Loucy (cell line): ENCODE measurements at regions not wholly inside any gene's neighbourhood (a gene's known extent, or its start where the extent isn't known, plus 50 kb on each side); places are given as distances from the start of the nearest gene placed in this dataset.

Experiments used
- H2AFZ ChIP-seq: fragments of 200-600 bp; sonication (generic); 2 replicates; pipeline ENCODE4 v1.6.0; 2016; ENCODE audit warnings: antibody characterized with exemption, mild to moderate bottlenecking, low read length, moderate library complexity
- H3F3A ChIP-seq: fragments of 200-600 bp; 2 replicates; pipeline ENCODE4 v1.6.0; 2016; ENCODE audit warnings: antibody characterized with exemption, low read depth, mild to moderate bottlenecking
- H3K27me3 ChIP-seq: fragments of 200-600 bp; sonication (generic); 2 replicates; pipeline ENCODE4 v1.6.1; 2014; ENCODE audit warnings: low read length, mild to moderate bottlenecking; ENCODE audit not compliant: insufficient read depth, poor library complexity, severe bottlenecking
- H3K36me3 ChIP-seq: fragments of 200-600 bp; sonication (generic); 2 replicates; pipeline ENCODE4 v1.6.1; 2016; ENCODE audit warnings: low read length; ENCODE audit not compliant: insufficient read depth
- H3K4me1 ChIP-seq: fragments of 200-600 bp; sonication (generic); 2 replicates; pipeline ENCODE4 v1.5.1; 2014; ENCODE audit warnings: low read length, mild to moderate bottlenecking; ENCODE audit not compliant: insufficient read depth, poor library complexity, severe bottlenecking
- H3K4me2 ChIP-seq: fragments of 200-600 bp; sonication (generic); 2 replicates; pipeline ENCODE4 v1.6.0; 2014; ENCODE audit warnings: antibody characterized with exemption, low read length, low read depth, mild to moderate bottlenecking; ENCODE audit not compliant: poor library complexity, severe bottlenecking
- H3K4me3 ChIP-seq: fragments of 200-600 bp; sonication (generic); 2 replicates; pipeline ENCODE4 v1.5.1; 2014; ENCODE audit warnings: low read length, mild to moderate bottlenecking, mixed read lengths; ENCODE audit not compliant: poor library complexity, severe bottlenecking
- H3K79me2 ChIP-seq: fragments of 200-600 bp; sonication (generic); 2 replicates; pipeline ENCODE4 v1.6.1; 2014; ENCODE audit warnings: low read length; ENCODE audit not compliant: insufficient read depth
- H3K9ac ChIP-seq: fragments of 200-600 bp; sonication (generic); 2 replicates; pipeline ENCODE4 v1.6.0; 2014; ENCODE audit warnings: mild to moderate bottlenecking, low read depth, low read length, moderate library complexity; ENCODE audit not compliant: poor library complexity, severe bottlenecking
- H3K9me2 ChIP-seq: fragments of 200-600 bp; sonication (generic); replicated peaks from 2 replicates; pipeline ENCODE4 v1.6.1; 2016; ENCODE audit warnings: low read depth, low read length, mixed read lengths
- H3K9me3 ChIP-seq: fragments of 200-600 bp; sonication (generic); 2 replicates; pipeline ENCODE4 v1.6.1; 2014; ENCODE audit warnings: mild to moderate bottlenecking, antibody characterized with exemption, low read length, low read depth; ENCODE audit not compliant: insufficient read depth
- H4K20me1 ChIP-seq: fragments of 200-600 bp; sonication (generic); 2 replicates; pipeline ENCODE4 v1.6.0; 2014; ENCODE audit warnings: antibody characterized with exemption, low read length, mild to moderate bottlenecking; ENCODE audit not compliant: insufficient read depth, poor library complexity, severe bottlenecking
- CTCF ChIP-seq: fragments of 200-600 bp; sonication (generic); conservative IDR thresholded peaks from 2 replicates; pipeline ENCODE4 v1.5.1; 2014; ENCODE audit warnings: mild to moderate bottlenecking, antibody characterized with exemption, low read length
- EZH2phosphoT487 ChIP-seq: fragments of 200-600 bp; IDR thresholded peaks from 2 replicates; pipeline ENCODE4 v1.6.1; 2018; ENCODE audit warnings: antibody characterized with exemption, mild to moderate bottlenecking, moderate library complexity, borderline replicate concordance

GRCh38 chr4:156606554-156607477 is 364.8 kb downstream of the PDGFC start:
- no peaks in the 10 kb centered on the region for H3K9me3 ChIP-seq
- H3K4me3 ChIP-seq, result no peak overlapping the region
- no peak overlapping the region for H2AFZ ChIP-seq
- H3K4me2 ChIP-seq, result no peak overlapping the region
- H3K4me1 ChIP-seq, result no peaks in the 10 kb centered on the region
- H3F3A ChIP-seq, result no peaks in the 10 kb centered on the region
- H3K27me3 ChIP-seq, result no peaks in the 10 kb centered on the region
- H4K20me1 ChIP-seq, result no peaks in the 10 kb centered on the region
- TF ChIP-seq CTCF (no peak), EZH2phosphoT487 (no peak)
- no peak overlapping the region for H3K9ac ChIP-seq
- H3K36me3 ChIP-seq, result no peaks in the 10 kb centered on the region
- H3K9me2 ChIP-seq, result no peaks in the 10 kb centered on the region
- H3K79me2 ChIP-seq, result no peaks in the 10 kb centered on the region

GRCh38 chr4:156598138-156598681 is 373.4 kb downstream of the PDGFC start:
- no peaks in the 10 kb centered on the region for H3K79me2 ChIP-seq
- no peak overlapping the region for H2AFZ ChIP-seq
- H3K9me2 ChIP-seq, result no peaks in the 10 kb centered on the region
- H3K4me2 ChIP-seq, result no peak overlapping the region
- H3F3A ChIP-seq, result no peaks in the 10 kb centered on the region
- no peak overlapping the region for H3K9ac ChIP-seq
- no peaks in the 10 kb centered on the region for H3K27me3 ChIP-seq
- H4K20me1 ChIP-seq, result no peaks in the 10 kb centered on the region
- H3K4me1 ChIP-seq, result no peaks in the 10 kb centered on the region
- no peak overlapping the region for H3K4me3 ChIP-seq
- no peaks in the 10 kb centered on the region for H3K36me3 ChIP-seq
- no peak for TF ChIP-seq EZH2phosphoT487
- TF ChIP-seq CTCF, result no peak
- H3K9me3 ChIP-seq, result no peaks in the 10 kb centered on the region

GRCh38 chr4:156596706-156597329 is 374.8 kb downstream of the PDGFC start:
- no peaks in the 10 kb centered on the region for H3F3A ChIP-seq
- H3K36me3 ChIP-seq, result no peaks in the 10 kb centered on the region
- no peak overlapping the region for H3K9ac ChIP-seq
- no peak for TF ChIP-seq EZH2phosphoT487
- no peak for TF ChIP-seq CTCF
- no peak overlapping the region for H3K4me3 ChIP-seq
- H4K20me1 ChIP-seq, result no peaks in the 10 kb centered on the region
- no peaks in the 10 kb centered on the region for H3K79me2 ChIP-seq
- no peak overlapping the region for H3K4me2 ChIP-seq
- no peak overlapping the region for H2AFZ ChIP-seq
- no peaks in the 10 kb centered on the region for H3K27me3 ChIP-seq
- H3K9me3 ChIP-seq, result no peaks in the 10 kb centered on the region
- no peaks in the 10 kb centered on the region for H3K4me1 ChIP-seq
- no peaks in the 10 kb centered on the region for H3K9me2 ChIP-seq
